Hepatocyte (in vitro differentiated cells): ENCODE measurements at regions not wholly inside any gene's neighbourhood (a gene's known extent, or its start where the extent isn't known, plus 50 kb on each side); places are given as distances from the start of the nearest gene placed in this dataset.

Source experiments
- EZH2 ChIP-seq: fragments of 200-600 bp; sonication (generic); IDR thresholded peaks from 2 replicates; pipeline ENCODE4 v1.6.1; 2016; ENCODE audit warnings: antibody characterized with exemption, mild to moderate bottlenecking, borderline replicate concordance
- EZH2phosphoT487 ChIP-seq: fragments of 200-600 bp; sonication (generic); IDR thresholded peaks from one replicate; pipeline ENCODE4 v1.6.1; 2018; ENCODE audit warnings: antibody characterized with exemption, mild to moderate bottlenecking, low read depth, moderate library complexity; ENCODE audit not compliant: unreplicated experiment, severe bottlenecking
- TF ChIP-seq, protein P1 (sequence below): fragments of 200-600 bp; sonication (generic); IDR thresholded peaks from 2 replicates; pipeline ENCODE4 v1.5.1; 2016; ENCODE audit warnings: antibody characterized with exemption, mild to moderate bottlenecking; ENCODE audit not compliant: poor library complexity

DNA sequence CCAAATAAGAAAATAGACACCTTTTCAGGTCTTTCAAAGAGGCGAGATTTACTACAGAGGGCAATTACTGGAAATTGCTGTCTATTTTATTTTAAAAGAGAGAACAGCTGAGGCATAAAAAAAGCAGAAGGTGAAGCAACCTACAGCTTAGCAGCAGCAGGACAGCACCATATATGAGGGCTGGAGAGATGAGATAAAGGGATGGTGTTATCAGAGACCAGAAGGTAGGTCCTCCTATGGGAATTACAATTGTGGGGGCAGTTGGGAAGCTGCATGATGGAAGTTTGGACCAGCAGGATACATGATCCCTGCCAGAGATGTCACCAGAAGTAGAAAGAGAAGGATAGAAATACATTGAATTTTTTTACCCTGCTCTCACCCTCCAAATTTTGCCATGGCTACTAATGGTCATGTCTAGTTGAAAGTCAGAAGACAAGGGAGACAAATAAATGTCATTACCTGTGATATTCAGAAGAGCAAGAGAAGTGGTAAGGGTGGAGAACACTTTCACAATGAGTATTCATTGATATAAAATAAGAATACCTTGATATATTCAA is 77.2 kb upstream of the CALCR start:
- TF ChIP-seq, protein P1, sequence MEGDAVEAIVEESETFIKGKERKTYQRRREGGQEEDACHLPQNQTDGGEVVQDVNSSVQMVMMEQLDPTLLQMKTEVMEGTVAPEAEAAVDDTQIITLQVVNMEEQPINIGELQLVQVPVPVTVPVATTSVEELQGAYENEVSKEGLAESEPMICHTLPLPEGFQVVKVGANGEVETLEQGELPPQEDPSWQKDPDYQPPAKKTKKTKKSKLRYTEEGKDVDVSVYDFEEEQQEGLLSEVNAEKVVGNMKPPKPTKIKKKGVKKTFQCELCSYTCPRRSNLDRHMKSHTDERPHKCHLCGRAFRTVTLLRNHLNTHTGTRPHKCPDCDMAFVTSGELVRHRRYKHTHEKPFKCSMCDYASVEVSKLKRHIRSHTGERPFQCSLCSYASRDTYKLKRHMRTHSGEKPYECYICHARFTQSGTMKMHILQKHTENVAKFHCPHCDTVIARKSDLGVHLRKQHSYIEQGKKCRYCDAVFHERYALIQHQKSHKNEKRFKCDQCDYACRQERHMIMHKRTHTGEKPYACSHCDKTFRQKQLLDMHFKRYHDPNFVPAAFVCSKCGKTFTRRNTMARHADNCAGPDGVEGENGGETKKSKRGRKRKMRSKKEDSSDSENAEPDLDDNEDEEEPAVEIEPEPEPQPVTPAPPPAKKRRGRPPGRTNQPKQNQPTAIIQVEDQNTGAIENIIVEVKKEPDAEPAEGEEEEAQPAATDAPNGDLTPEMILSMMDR, result no peak
- TF ChIP-seq EZH2 (no peak), EZH2phosphoT487 (no peak)
